ENCODE measurements at regions not wholly inside any gene's neighbourhood (a gene's known extent, or its start where the extent isn't known, plus 50 kb on each side); places are given as distances from the start of the nearest gene placed in this dataset.

- TF ChIP-seq CTCF (IDR thresholded peaks at IDR 0.05; ENCODE audit: borderline replicate concordance, insufficient read depth, low read depth, low read length) = peak; percentile 58; the same call in 1 of the 2 replicates
Observed at GRCh38 chrX:85627363-85627762, 247.9 kb upstream of the POF1B start.

GRCh38 chrX:85622635-85623034 lies 243.2 kb upstream of the POF1B start:
- TF ChIP-seq CTCF (IDR thresholded peaks at IDR 0.05; ENCODE audit: borderline replicate concordance, insufficient read depth, low read depth, low read length) = no peak
- no peak overlapping the region for H3K4me3 ChIP-seq (ENCODE audit: low read depth, low read length)

More at GRCh38 chrX:85627363-85627762, 247.9 kb upstream of the POF1B start:
- no peak overlapping the region for H3K4me3 ChIP-seq (ENCODE audit: low read depth, low read length)

DNA sequence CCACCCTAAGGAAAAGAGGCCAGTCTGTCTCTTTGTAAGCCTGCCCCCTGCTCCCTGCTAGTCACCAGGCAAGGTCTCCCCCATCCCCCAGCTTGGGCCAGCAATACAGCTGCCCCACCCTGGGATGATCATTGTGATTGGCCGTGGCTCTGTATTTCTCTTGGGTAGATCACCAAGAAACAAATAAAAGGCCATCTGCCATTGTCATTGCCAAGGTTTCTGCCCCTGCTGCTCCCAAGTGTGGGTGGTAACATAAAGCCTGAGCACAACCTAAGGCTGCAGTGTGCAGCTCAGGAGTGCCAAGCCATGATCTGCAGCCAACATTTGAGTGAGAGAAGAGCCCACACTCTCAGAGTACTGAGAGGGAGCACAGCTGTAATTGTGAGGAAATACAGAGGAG lies 241.0 kb upstream of the POF1B start:
- TF ChIP-seq CTCF (IDR thresholded peaks at IDR 0.05; ENCODE audit: borderline replicate concordance, insufficient read depth, low read depth, low read length) = no peak
- H3K4me3 ChIP-seq (ENCODE audit: low read depth, low read length) = no peak overlapping the region

- H3K4me3 ChIP-seq (ENCODE audit: low read depth, low read length) = no peak overlapping the region
- no peak for TF ChIP-seq CTCF (IDR thresholded peaks at IDR 0.05; ENCODE audit: borderline replicate concordance, insufficient read depth, low read depth, low read length)
Observed at GRCh38 chrX:85619962-85620361, 240.5 kb upstream of the POF1B start.

GRCh38 chrX:85611926-85612325 lies 232.5 kb upstream of the POF1B start:
- no peak overlapping the region for H3K4me3 ChIP-seq (ENCODE audit: low read depth, low read length)
- TF ChIP-seq CTCF (IDR thresholded peaks at IDR 0.05; ENCODE audit: borderline replicate concordance, insufficient read depth, low read depth, low read length) = peak; percentile 11; the same call in 1 of the 2 replicates

- TF ChIP-seq CTCF (IDR thresholded peaks at IDR 0.05; ENCODE audit: borderline replicate concordance, insufficient read depth, low read depth, low read length) = no peak
- no peak overlapping the region for H3K4me3 ChIP-seq (ENCODE audit: low read depth, low read length)
Observed at GRCh38 chrX:85592980-85593379, 213.5 kb upstream of the POF1B start.

GRCh38 chrX:85591536-85591935 lies 212.1 kb upstream of the POF1B start:
- TF ChIP-seq CTCF (IDR thresholded peaks at IDR 0.05; ENCODE audit: borderline replicate concordance, insufficient read depth, low read depth, low read length) = no peak
- H3K4me3 ChIP-seq (ENCODE audit: low read depth, low read length) = no peak overlapping the region
